ENCODE measurements at regions not wholly inside any gene's neighbourhood (a gene's known extent, or its start where the extent isn't known, plus 50 kb on each side); places are given as distances from the start of the nearest gene placed in this dataset.

DNA sequence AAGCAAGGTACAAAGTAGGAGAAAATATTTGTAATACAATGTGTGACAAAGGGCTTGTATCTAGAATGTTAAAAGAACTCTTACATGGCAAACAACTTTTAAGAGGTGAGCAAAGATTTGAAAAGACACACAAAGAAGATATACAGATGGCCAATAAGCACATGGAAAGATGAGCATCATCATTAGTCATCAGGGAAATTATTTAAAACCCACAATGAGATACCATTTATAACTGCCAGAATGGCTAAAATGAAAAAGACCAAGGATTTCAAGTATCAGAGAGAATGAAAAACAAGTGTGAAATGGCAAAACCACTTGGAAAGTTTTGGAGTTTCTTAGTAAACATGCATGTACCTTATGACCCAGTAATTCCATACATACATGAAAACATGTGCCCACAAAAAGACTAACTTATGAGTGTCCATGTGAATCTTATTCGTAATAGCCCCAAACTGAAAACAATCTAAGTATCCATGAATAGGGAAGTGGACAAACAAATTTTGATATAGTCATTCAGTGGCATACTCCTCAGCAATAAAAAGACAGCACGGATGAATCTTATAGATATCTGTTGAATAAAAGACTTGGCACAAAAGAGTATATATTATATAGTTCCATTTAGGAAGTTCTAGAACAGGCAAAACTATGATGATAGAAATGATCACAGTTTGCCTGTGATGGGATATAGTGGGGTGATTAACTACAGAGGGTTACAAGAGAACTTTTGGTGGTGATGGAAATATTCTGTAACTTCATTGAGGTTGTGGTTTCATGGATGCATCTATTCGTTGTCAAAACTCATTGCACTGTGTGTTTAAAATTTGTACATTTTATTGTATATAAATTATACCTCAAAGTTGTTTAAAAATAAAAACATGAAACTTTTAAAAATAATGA is 82.0 kb downstream of the DISP1 start:
- TF ChIP-seq, protein P1, sequence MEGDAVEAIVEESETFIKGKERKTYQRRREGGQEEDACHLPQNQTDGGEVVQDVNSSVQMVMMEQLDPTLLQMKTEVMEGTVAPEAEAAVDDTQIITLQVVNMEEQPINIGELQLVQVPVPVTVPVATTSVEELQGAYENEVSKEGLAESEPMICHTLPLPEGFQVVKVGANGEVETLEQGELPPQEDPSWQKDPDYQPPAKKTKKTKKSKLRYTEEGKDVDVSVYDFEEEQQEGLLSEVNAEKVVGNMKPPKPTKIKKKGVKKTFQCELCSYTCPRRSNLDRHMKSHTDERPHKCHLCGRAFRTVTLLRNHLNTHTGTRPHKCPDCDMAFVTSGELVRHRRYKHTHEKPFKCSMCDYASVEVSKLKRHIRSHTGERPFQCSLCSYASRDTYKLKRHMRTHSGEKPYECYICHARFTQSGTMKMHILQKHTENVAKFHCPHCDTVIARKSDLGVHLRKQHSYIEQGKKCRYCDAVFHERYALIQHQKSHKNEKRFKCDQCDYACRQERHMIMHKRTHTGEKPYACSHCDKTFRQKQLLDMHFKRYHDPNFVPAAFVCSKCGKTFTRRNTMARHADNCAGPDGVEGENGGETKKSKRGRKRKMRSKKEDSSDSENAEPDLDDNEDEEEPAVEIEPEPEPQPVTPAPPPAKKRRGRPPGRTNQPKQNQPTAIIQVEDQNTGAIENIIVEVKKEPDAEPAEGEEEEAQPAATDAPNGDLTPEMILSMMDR (conservative IDR thresholded peaks at IDR 0.05; ENCODE audit: control insufficient read depth, insufficient read depth, low read depth, low read length) = no peak
- H3K4me3 ChIP-seq (ENCODE audit: control insufficient read depth, low read depth, low read length) = no peak overlapping the region
- peak; percentile 73 for DNase-seq (ENCODE audit: low read depth)

DNA sequence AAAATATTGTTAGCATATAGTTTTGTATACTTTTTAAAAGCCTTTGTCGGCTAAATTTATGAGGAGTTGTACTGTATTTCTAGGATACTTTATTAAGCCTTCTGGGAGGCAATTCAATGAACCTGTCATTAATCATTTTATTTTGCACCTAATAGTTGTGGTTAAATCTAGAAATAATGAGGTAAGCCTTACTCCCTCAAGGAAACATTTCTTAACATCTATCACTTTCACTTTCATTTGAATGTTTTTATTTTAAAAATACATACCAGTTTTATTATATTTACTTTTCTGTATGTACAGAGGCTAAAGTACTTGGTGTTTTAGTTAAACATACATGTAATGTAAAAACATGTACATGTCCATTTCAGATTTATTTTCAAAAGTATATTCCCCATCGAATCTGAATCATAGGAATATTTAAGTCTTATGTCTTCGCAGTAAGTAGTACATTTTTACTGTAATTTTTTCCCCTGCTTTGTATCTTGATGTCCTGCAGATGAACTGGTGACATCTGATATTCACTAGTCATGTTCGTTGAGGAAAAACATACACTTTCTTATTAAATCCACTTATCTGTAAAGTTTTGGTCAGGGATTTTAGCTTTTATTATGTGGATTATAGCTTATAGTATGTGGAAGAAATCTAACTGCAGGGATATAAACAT is 82.8 kb downstream of the DISP1 start:
- peak overlapping the region; percentile 15 for H3K4me3 ChIP-seq (ENCODE audit: control insufficient read depth, low read depth, low read length)
- DNase-seq (ENCODE audit: low read depth) = peak; percentile 27
- TF ChIP-seq, protein P1 (conservative IDR thresholded peaks at IDR 0.05; ENCODE audit: control insufficient read depth, insufficient read depth, low read depth, low read length) = no peak

DNA sequence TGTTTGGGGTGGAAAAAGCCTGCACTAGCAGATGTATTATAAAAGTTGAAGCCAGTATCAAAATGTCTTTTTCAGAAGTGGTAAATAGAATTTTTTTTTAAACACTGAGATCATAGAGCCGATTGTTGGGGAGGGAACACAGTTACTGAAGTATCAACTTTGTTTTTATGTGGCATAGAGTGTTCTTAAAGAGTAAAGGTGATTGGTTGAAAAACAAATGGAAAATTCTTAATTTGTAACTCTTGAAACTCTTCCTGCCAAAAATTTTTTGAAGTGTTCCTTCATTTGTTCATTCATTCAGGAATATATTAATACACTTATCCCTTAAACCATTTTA is 83.3 kb downstream of the DISP1 start:
- no peak overlapping the region for H3K4me3 ChIP-seq (ENCODE audit: control insufficient read depth, low read depth, low read length)
- no peak for DNase-seq (ENCODE audit: low read depth)
- TF ChIP-seq, protein P1 (conservative IDR thresholded peaks at IDR 0.05; ENCODE audit: control insufficient read depth, insufficient read depth, low read depth, low read length) = no peak

GRCh38 chr1:222899471-222899870 is 84.6 kb downstream of the DISP1 start:
- no peak overlapping the region for H3K4me3 ChIP-seq (ENCODE audit: control insufficient read depth, low read depth, low read length)
- TF ChIP-seq, protein P1 (conservative IDR thresholded peaks at IDR 0.05; ENCODE audit: control insufficient read depth, insufficient read depth, low read depth, low read length) = no peak
- no peak for DNase-seq (ENCODE audit: low read depth)

DNA sequence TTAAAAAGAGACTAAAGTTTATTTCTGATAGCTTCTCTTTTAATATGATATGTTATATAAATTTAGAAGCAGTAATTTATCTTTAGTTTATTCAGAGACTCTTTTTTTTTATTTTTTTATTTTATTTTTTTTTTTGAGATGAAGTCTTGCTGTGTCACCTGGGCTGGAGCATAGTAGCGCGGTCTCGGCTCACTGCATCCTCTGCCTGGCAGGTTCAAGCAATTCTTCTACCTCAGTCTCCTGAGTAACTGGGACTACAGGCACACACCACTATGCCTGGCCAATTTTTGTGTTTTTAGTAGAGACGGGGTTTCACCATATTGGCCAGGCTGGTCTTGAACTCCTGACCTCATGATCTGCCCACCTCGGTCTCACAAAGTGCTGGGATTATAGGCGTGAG is 89.6 kb downstream of the DISP1 start:
- TF ChIP-seq, protein P1 (conservative IDR thresholded peaks at IDR 0.05; ENCODE audit: control insufficient read depth, insufficient read depth, low read depth, low read length) = no peak
- no peak for DNase-seq (ENCODE audit: low read depth)
- no peak overlapping the region for H3K4me3 ChIP-seq (ENCODE audit: control insufficient read depth, low read depth, low read length)

DNA sequence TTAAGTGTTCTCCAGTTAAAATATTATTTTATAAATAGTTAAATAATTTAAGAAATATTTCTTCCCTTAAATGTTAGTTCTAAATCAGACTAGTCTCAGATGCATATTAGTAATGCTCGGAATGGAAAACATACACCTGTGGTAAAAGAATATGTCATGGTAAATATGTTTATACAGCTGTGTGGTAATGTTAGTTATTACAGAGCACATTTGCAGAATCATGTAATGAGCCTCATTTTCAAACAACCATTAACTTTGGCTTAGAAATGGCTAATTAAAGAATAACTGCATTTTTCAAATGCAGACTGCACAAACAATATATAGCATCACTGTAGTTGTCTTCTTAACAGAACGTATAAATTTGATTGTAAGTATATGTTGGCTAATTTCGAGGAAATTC is 90.3 kb downstream of the DISP1 start:
- TF ChIP-seq, protein P1 (conservative IDR thresholded peaks at IDR 0.05; ENCODE audit: control insufficient read depth, insufficient read depth, low read depth, low read length) = no peak
- no peak for DNase-seq (ENCODE audit: low read depth)

More for the DNA sequence above, 90.3 kb downstream of the DISP1 start:
- no peak overlapping the region for H3K4me3 ChIP-seq (ENCODE audit: control insufficient read depth, low read depth, low read length)

All from fibroblast of mammary gland (primary cell).